HepG2 (cell line): ENCODE measurements at regions not wholly inside any gene's neighbourhood (a gene's known extent, or its start where the extent isn't known, plus 50 kb on each side); places are given as distances from the start of the nearest gene placed in this dataset.

Source experiments
- HNRNPK ChIP-seq: fragments of 200-400 bp; formaldehyde crosslinking; IDR thresholded peaks from 2 replicates; pipeline ENCODE4 v1.6.1; 2018; ENCODE audit warnings: low read length, low read depth, moderate library complexity, mild to moderate bottlenecking; ENCODE audit not compliant: poor library complexity, severe bottlenecking
- NPAS2 ChIP-seq: sonication (generic); formaldehyde crosslinking; IDR thresholded peaks from 2 replicates; pipeline ENCODE4 v1.8.0; 2022; ENCODE audit warnings: mild to moderate bottlenecking, missing genetic modification reagents, borderline replicate concordance
- POLR2G ChIP-seq: fragments of 200-400 bp; formaldehyde crosslinking; IDR thresholded peaks from 2 replicates; pipeline ENCODE4 v1.6.1; 2018; ENCODE audit warnings: mild to moderate bottlenecking, low read depth, low read length, moderate library complexity
- PTBP1 ChIP-seq: fragments of 200-400 bp; formaldehyde crosslinking; IDR thresholded peaks from 2 replicates; pipeline ENCODE4 v1.6.1; 2018; ENCODE audit warnings: low read length, low read depth; ENCODE audit not compliant: poor library complexity, severe bottlenecking
- RNF2 ChIP-seq: fragments of 450-650 bp; conservative IDR thresholded peaks from 2 replicates; pipeline ENCODE4 v1.6.1; 2016; ENCODE audit warnings: low read depth
- SNAPC2 ChIP-seq: sonication (generic); formaldehyde crosslinking; IDR thresholded peaks from 2 replicates; pipeline ENCODE4 v1.8.1; 2022; ENCODE audit warnings: mild to moderate bottlenecking, missing genetic modification reagents
- ZBTB3 ChIP-seq: sonication (generic); formaldehyde crosslinking; IDR thresholded peaks from 2 replicates; pipeline ENCODE4 v1.4.0; 2020; ENCODE audit warnings: low read depth, mild to moderate bottlenecking, moderate library complexity, missing genetic modification reagents, borderline replicate concordance
- ZNF407 ChIP-seq: sonication (generic); formaldehyde crosslinking; IDR thresholded peaks from one replicate; pipeline ENCODE4 v1.5.1; 2020; ENCODE audit warnings: mild to moderate bottlenecking, missing genetic modification reagents; ENCODE audit errors: not compliant biosample characterization
- TF ChIP-seq, protein P1 (sequence below): sonication (generic); formaldehyde crosslinking; IDR thresholded peaks from 2 replicates; pipeline ENCODE4 v1.5.0; 2020; ENCODE audit warnings: missing genetic modification reagents
- TF ChIP-seq, protein P2 (sequence below): IDR thresholded peaks from 2 replicates; pipeline ENCODE4 v1.6.1; 2012; ENCODE audit warnings: inconsistent platforms
- TF ChIP-seq, protein P3 (sequence below), 2 experiments: sonication (generic) in 1 of 2; formaldehyde crosslinking in 1 of 2; IDR thresholded peaks; 2 replicates each; pipeline versions ENCODE4 v1.6.1 to v1.9.0; 2014 to 2022; ENCODE audit warnings: antibody characterized with exemption in 1 of 2, borderline replicate concordance in 1 of 2, inconsistent platforms in 1 of 2, low read depth in 1 of 2, missing genetic modification reagents in 1 of 2

GRCh38 chr12:92070864-92071445, 74.7 kb downstream of the BTG1 start (continued):
- TF ChIP-seq ZNF407 (CRISPR knock-in tag) (no peak), ZBTB3 (no peak), NPAS2 (CRISPR knock-in tag) (no peak), POLR2G (no peak), RNF2 (no peak), HNRNPK (no peak), PTBP1 (no peak), SNAPC2 (CRISPR knock-in tag) (no peak)
- TF ChIP-seq, protein P1, sequence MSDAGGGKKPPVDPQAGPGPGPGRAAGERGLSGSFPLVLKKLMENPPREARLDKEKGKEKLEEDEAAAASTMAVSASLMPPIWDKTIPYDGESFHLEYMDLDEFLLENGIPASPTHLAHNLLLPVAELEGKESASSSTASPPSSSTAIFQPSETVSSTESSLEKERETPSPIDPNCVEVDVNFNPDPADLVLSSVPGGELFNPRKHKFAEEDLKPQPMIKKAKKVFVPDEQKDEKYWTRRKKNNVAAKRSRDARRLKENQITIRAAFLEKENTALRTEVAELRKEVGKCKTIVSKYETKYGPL (CRISPR knock-in tag) = no peak
- TF ChIP-seq, protein P2, sequence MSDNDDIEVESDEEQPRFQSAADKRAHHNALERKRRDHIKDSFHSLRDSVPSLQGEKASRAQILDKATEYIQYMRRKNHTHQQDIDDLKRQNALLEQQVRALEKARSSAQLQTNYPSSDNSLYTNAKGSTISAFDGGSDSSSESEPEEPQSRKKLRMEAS = peak; percentile 44
- TF ChIP-seq, protein P3, sequence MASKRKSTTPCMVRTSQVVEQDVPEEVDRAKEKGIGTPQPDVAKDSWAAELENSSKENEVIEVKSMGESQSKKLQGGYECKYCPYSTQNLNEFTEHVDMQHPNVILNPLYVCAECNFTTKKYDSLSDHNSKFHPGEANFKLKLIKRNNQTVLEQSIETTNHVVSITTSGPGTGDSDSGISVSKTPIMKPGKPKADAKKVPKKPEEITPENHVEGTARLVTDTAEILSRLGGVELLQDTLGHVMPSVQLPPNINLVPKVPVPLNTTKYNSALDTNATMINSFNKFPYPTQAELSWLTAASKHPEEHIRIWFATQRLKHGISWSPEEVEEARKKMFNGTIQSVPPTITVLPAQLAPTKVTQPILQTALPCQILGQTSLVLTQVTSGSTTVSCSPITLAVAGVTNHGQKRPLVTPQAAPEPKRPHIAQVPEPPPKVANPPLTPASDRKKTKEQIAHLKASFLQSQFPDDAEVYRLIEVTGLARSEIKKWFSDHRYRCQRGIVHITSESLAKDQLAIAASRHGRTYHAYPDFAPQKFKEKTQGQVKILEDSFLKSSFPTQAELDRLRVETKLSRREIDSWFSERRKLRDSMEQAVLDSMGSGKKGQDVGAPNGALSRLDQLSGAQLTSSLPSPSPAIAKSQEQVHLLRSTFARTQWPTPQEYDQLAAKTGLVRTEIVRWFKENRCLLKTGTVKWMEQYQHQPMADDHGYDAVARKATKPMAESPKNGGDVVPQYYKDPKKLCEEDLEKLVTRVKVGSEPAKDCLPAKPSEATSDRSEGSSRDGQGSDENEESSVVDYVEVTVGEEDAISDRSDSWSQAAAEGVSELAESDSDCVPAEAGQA (IDR thresholded peaks at IDR 0.05; ENCODE audit: low read depth) = 0 out of 2 replicates have a peak, but pooled peaks have one; percentile 41
- TF ChIP-seq, protein P3 (CRISPR knock-in tag; IDR thresholded peaks at IDR 0.05; ENCODE audit: borderline replicate concordance) = no peak
